HepG2 (cell line): ENCODE measurements at regions not wholly inside any gene's neighbourhood (a gene's known extent, or its start where the extent isn't known, plus 50 kb on each side); places are given as distances from the start of the nearest gene placed in this dataset.

ENCODE experiments used
- ATAC-seq: fragments of 200-7000 bp; cut with Tn5 transposase; 3 replicates; pipeline ENCODE4 v1.9.1; 2020; ENCODE audit warnings: mild to moderate bottlenecking, moderate library complexity
- BruUV-seq: library from RNA; stranded (reverse); fragments of 400-500 nt; replicated peaks from 2 replicates; lab custom pipeline; 2021; lab: Mats Ljungman, UMichigan
- CTCF ChIA-PET: fragments of 300-600 bp; formaldehyde crosslinking; extraction: SDS; loops from one replicate; lab custom pipeline; 2021; ENCODE audit warnings: low total read pairs, inconsistent platforms, low intra/inter-chr PET ratio; lab: Yijun Ruan, JAX
- POLR2A ChIA-PET: fragments of 350-600 bp; sonication (Branson Sonifier 250); formaldehyde crosslinking; loops from one replicate; lab custom pipeline; 2020; ENCODE audit warnings: antibody characterized with exemption, inconsistent platforms; lab: Yijun Ruan, JAX
- DNase-seq: peaks from one replicate; pipeline ENCODE4 v3.0.0-alpha.2; 2015; ENCODE audit warnings: low spot score
- FAIRE-seq: peaks from 3 replicates; lab custom pipeline; 2011; peaks lifted over from hg19 to GRCh38; lab: Jason Lieb, UNC
- H2AFZ ChIP-seq: one replicate; pipeline ENCODE4 v1.6.1; 2011; ENCODE audit warnings: low read length, inconsistent platforms
- H3K27ac ChIP-seq: fragments of 300-600 bp; 3 replicates; pipeline ENCODE4 v1.8.0; 2011; ENCODE audit warnings: mixed run types, mild to moderate bottlenecking, mixed read lengths, low read length, inconsistent platforms; ENCODE audit not compliant: insufficient read depth; ENCODE audit errors: extremely low read length
- H3K27me3 ChIP-seq, 2 experiments: fragments of 200-600 bp in 1 of 2; 2 replicates in 1 of 2; 3 replicates in 1 of 2; pipeline versions ENCODE4 v1.6.0 to v1.8.0; 2011; ENCODE audit warnings: low read length in 2 of 2, mild to moderate bottlenecking in 2 of 2, moderate library complexity in 2 of 2, inconsistent platforms in 1 of 2; ENCODE audit not compliant: insufficient read depth in 2 of 2, control insufficient read depth in 1 of 2
- H3K36me3 ChIP-seq, 2 experiments: fragments of 200-600 bp in 1 of 2; replicated peaks in 1 of 2; 2 replicates in 1 of 2; 3 replicates in 1 of 2; pipeline versions ENCODE4 v1.5.1 to v1.8.0; 2011; ENCODE audit warnings: low read length in 2 of 2, inconsistent platforms in 1 of 2; ENCODE audit not compliant: insufficient read depth in 2 of 2, control insufficient read depth in 1 of 2
- H3K4me1 ChIP-seq: 2 replicates; pipeline ENCODE4 v1.5.1; 2012; ENCODE audit warnings: low read length, inconsistent platforms; ENCODE audit not compliant: insufficient read depth
- H3K4me2 ChIP-seq: 2 replicates; pipeline ENCODE4 v1.6.0; 2011; ENCODE audit warnings: low read depth, low read length, inconsistent platforms
- H3K4me3 ChIP-seq, 3 experiments: fragments of 200-600 bp in 1 of 3; sonication (generic), shearing (Covaris generic) in 1 of 3; replicated peaks in 1 of 3; 2 replicates each; pipeline ENCODE4 v1.5.1; 2011 to 2016; ENCODE audit warnings: low read length in 3 of 3, inconsistent platforms in 2 of 3, low read depth in 2 of 3, mild to moderate bottlenecking in 2 of 3, control low read depth in 1 of 3, mixed read lengths in 1 of 3; ENCODE audit not compliant: insufficient read depth in 1 of 3
- H3K79me2 ChIP-seq: one replicate; pipeline ENCODE4 v1.6.1; 2011; ENCODE audit warnings: low read length, inconsistent platforms; ENCODE audit not compliant: insufficient read depth
- H3K9ac ChIP-seq: 2 replicates; pipeline ENCODE4 v1.6.0; 2011; ENCODE audit warnings: mild to moderate bottlenecking, low read depth, low read length, inconsistent platforms; ENCODE audit not compliant: insufficient read depth
- H3K9me3 ChIP-seq: 2 replicates; pipeline ENCODE4 v1.5.1; 2012; ENCODE audit warnings: mild to moderate bottlenecking, low read length
- H4K20me1 ChIP-seq: 2 replicates; pipeline ENCODE4 v1.6.0; 2011; ENCODE audit warnings: inconsistent platforms, mild to moderate bottlenecking, low read length, moderate library complexity; ENCODE audit not compliant: insufficient read depth
- CENPT ChIP-seq: sonication (generic); formaldehyde crosslinking; IDR thresholded peaks from 2 replicates; pipeline ENCODE4 v1.8.0; 2022; ENCODE audit warnings: low read depth, mild to moderate bottlenecking, moderate library complexity, missing genetic modification reagents
- CENPX ChIP-seq: sonication (generic); formaldehyde crosslinking; IDR thresholded peaks from 2 replicates; pipeline ENCODE4 v1.9.0; 2021; ENCODE audit warnings: mild to moderate bottlenecking, missing genetic modification reagents, moderate library complexity
- DPF2 ChIP-seq: sonication (generic); formaldehyde crosslinking; IDR thresholded peaks from 2 replicates; pipeline ENCODE4 v1.4.0; 2020; ENCODE audit warnings: mild to moderate bottlenecking, low read depth, missing genetic modification reagents, borderline replicate concordance
- ESRRA ChIP-seq: sonication (generic); formaldehyde crosslinking; IDR thresholded peaks from 2 replicates; pipeline ENCODE4 v1.5.1; 2020; ENCODE audit warnings: mild to moderate bottlenecking, low read depth, missing genetic modification reagents
- MTERF4 ChIP-seq: sonication (generic); formaldehyde crosslinking; IDR thresholded peaks from 2 replicates; pipeline ENCODE4 v1.8.0; 2023; ENCODE audit warnings: mild to moderate bottlenecking, missing genetic modification reagents
- NCOR1 ChIP-seq: fragments of 200-600 bp; sonication (generic); IDR thresholded peaks from 2 replicates; pipeline ENCODE4 v1.7.0; 2017; ENCODE audit warnings: antibody characterized with exemption, low read length, borderline replicate concordance
- NFYB ChIP-seq: sonication (generic); formaldehyde crosslinking; IDR thresholded peaks from 2 replicates; pipeline ENCODE4 v1.4.0; 2020; ENCODE audit warnings: missing genetic modification reagents
- PRMT3 ChIP-seq: sonication (generic); formaldehyde crosslinking; IDR thresholded peaks from 2 replicates; pipeline ENCODE4 v1.8.1; 2022; ENCODE audit warnings: low read depth, mild to moderate bottlenecking, moderate library complexity, missing genetic modification reagents, borderline replicate concordance
- RBM39 ChIP-seq: fragments of 200-400 bp; formaldehyde crosslinking; IDR thresholded peaks from one replicate; pipeline ENCODE4 v1.6.1; 2018; ENCODE audit warnings: antibody characterized with exemption, mild to moderate bottlenecking, low read depth, low read length; ENCODE audit not compliant: poor library complexity, severe bottlenecking
- SOX5 ChIP-seq: IDR thresholded peaks from 2 replicates; pipeline ENCODE4 v1.6.1; 2016; ENCODE audit warnings: borderline replicate concordance
- SP140L ChIP-seq: sonication (generic); formaldehyde crosslinking; IDR thresholded peaks from 2 replicates; pipeline ENCODE4 v1.4.0; 2020; ENCODE audit warnings: missing genetic modification reagents, borderline replicate concordance
- ZNF501 ChIP-seq: sonication (generic); formaldehyde crosslinking; IDR thresholded peaks from 2 replicates; pipeline ENCODE4 v1.5.1; 2020; ENCODE audit warnings: mild to moderate bottlenecking, moderate library complexity, missing genetic modification reagents
- ZNF605 ChIP-seq: sonication (generic); formaldehyde crosslinking; IDR thresholded peaks from 2 replicates; pipeline ENCODE4 v1.8.0; 2022; ENCODE audit warnings: mild to moderate bottlenecking, missing genetic modification reagents
- ZNF674 ChIP-seq: sonication (generic); formaldehyde crosslinking; IDR thresholded peaks from 2 replicates; pipeline ENCODE4 v1.5.0; 2020; ENCODE audit warnings: low read depth, mild to moderate bottlenecking, missing genetic modification reagents
- WGBS: methylation state at CpG from one replicate; pipeline ENCODE4 v1.1.6; 2017; ENCODE audit warnings: low lambda C conversion rate; 5-methylcytosine and 5-hydroxymethylcytosine counted together
- in situ Hi-C: cut with HindIII; loops from 2 replicates; pipeline ENCODE4 v1.10.0; 2017; ENCODE audit warnings: low pct_unique_long_range_greater_than_20kb; ENCODE audit not compliant: extremely low pct_ligation_motif_present
- intact Hi-C: fragments of 100-400 bp; cut with micrococcal nuclease; formaldehyde crosslinking; loops from one replicate; pipeline ENCODE4 v1.10.0; 2022; ENCODE audit not compliant: unreplicated experiment
- TF ChIP-seq, protein P1 (sequence below): sonication (generic); formaldehyde crosslinking; IDR thresholded peaks from 2 replicates; pipeline ENCODE4 v1.4.0; 2020; ENCODE audit warnings: missing genetic modification reagents
- TF ChIP-seq, protein P2 (sequence below): sonication (generic); formaldehyde crosslinking; IDR thresholded peaks from 2 replicates; pipeline ENCODE4 v1.4.0; 2020; ENCODE audit warnings: missing genetic modification reagents

- TF ChIP-seq, protein P1, sequence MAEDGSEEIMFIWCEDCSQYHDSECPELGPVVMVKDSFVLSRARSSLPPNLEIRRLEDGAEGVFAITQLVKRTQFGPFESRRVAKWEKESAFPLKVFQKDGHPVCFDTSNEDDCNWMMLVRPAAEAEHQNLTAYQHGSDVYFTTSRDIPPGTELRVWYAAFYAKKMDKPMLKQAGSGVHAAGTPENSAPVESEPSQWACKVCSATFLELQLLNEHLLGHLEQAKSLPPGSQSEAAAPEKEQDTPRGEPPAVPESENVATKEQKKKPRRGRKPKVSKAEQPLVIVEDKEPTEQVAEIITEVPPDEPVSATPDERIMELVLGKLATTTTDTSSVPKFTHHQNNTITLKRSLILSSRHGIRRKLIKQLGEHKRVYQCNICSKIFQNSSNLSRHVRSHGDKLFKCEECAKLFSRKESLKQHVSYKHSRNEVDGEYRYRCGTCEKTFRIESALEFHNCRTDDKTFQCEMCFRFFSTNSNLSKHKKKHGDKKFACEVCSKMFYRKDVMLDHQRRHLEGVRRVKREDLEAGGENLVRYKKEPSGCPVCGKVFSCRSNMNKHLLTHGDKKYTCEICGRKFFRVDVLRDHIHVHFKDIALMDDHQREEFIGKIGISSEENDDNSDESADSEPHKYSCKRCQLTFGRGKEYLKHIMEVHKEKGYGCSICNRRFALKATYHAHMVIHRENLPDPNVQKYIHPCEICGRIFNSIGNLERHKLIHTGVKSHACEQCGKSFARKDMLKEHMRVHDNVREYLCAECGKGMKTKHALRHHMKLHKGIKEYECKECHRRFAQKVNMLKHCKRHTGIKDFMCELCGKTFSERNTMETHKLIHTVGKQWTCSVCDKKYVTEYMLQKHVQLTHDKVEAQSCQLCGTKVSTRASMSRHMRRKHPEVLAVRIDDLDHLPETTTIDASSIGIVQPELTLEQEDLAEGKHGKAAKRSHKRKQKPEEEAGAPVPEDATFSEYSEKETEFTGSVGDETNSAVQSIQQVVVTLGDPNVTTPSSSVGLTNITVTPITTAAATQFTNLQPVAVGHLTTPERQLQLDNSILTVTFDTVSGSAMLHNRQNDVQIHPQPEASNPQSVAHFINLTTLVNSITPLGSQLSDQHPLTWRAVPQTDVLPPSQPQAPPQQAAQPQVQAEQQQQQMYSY (CRISPR knock-in tag): no peak
- TF ChIP-seq RBM39: no peak
Observed at GRCh38 chr6:100168148-100168547, 174.1 kb upstream of the MCHR2 start (continued).

- FAIRE-seq (no peak), ATAC-seq (no peak), DNase-seq (no peak)
- no peaks in the 10 kb centered on the region for H3K36me3 ChIP-seq
- H2AFZ ChIP-seq: no peak overlapping the region
- 11% methylated on average over 4 of the region's 4 CpGs for WGBS
- BruUV-seq: no TSS peak
- no peak overlapping the region for H3K4me2 ChIP-seq
- H4K20me1 ChIP-seq: no peaks in the 10 kb centered on the region
- in situ Hi-C loops (no loop called here), intact Hi-C loops (no loop called here)
- H3K27me3 ChIP-seq: no peaks in the 10 kb centered on the region
- ChIA-PET POLR2A (no interaction called here), CTCF (no interaction called here)
- H3K4me1 ChIP-seq: no peaks in the 10 kb centered on the region
- H3K9ac ChIP-seq: no peak overlapping the region
- no peaks in the 10 kb centered on the region for H3K9me3 ChIP-seq
- H3K4me3 ChIP-seq: no peak overlapping the region
- H3K27ac ChIP-seq: no peak overlapping the region
- no peaks in the 10 kb centered on the region for H3K79me2 ChIP-seq
- no peak for TF ChIP-seq ZNF501 (CRISPR knock-in tag)
- TF ChIP-seq ESRRA (CRISPR knock-in tag): no peak
- TF ChIP-seq CENPT (CRISPR knock-in tag): no peak
- no peak for TF ChIP-seq NFYB
- TF ChIP-seq ZNF605 (CRISPR knock-in tag): no peak
- TF ChIP-seq SP140L (CRISPR knock-in tag): no peak
- TF ChIP-seq NCOR1: no peak
- TF ChIP-seq PRMT3 (CRISPR knock-in tag): no peak
- no peak for TF ChIP-seq CENPX
- TF ChIP-seq, protein P2, sequence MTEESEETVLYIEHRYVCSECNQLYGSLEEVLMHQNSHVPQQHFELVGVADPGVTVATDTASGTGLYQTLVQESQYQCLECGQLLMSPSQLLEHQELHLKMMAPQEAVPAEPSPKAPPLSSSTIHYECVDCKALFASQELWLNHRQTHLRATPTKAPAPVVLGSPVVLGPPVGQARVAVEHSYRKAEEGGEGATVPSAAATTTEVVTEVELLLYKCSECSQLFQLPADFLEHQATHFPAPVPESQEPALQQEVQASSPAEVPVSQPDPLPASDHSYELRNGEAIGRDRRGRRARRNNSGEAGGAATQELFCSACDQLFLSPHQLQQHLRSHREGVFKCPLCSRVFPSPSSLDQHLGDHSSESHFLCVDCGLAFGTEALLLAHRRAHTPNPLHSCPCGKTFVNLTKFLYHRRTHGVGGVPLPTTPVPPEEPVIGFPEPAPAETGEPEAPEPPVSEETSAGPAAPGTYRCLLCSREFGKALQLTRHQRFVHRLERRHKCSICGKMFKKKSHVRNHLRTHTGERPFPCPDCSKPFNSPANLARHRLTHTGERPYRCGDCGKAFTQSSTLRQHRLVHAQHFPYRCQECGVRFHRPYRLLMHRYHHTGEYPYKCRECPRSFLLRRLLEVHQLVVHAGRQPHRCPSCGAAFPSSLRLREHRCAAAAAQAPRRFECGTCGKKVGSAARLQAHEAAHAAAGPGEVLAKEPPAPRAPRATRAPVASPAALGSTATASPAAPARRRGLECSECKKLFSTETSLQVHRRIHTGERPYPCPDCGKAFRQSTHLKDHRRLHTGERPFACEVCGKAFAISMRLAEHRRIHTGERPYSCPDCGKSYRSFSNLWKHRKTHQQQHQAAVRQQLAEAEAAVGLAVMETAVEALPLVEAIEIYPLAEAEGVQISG (CRISPR knock-in tag): no peak
- TF ChIP-seq ZNF674 (CRISPR knock-in tag): no peak
- no peak for TF ChIP-seq DPF2 (CRISPR knock-in tag)
- no peak for TF ChIP-seq SOX5 (CRISPR knock-in tag)
- no peak for TF ChIP-seq MTERF4
Observed at GRCh38 chr6:100167585-100167984, 173.6 kb upstream of the MCHR2 start.
